ENCODE measurements at regions not wholly inside any gene's neighbourhood (a gene's known extent, or its start where the extent isn't known, plus 50 kb on each side); places are given as distances from the start of the nearest gene placed in this dataset.

DNA sequence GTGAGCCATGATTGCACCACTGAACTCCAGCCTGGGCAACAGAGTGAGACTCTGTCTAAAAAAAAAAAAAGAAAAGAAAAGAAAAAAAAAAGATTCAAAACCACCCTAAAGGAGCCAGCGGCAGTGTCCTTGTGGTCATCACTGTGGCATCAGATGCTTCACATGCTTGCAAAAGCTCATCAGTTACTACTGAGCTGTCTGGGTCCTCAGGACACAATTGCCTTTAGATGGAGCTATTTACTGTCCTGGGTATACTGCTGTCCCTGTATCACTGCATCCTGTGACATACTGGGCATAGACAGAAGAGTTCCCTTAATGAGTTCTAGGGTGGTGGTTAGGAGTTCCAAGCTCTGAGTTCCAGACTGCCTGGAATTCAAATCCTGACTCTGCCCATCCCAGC is 85.8 kb downstream of the LINGO1 start:
- TF ChIP-seq POLR2A (IDR thresholded peaks at IDR 0.05) = no peak
- TF ChIP-seq, protein P1, sequence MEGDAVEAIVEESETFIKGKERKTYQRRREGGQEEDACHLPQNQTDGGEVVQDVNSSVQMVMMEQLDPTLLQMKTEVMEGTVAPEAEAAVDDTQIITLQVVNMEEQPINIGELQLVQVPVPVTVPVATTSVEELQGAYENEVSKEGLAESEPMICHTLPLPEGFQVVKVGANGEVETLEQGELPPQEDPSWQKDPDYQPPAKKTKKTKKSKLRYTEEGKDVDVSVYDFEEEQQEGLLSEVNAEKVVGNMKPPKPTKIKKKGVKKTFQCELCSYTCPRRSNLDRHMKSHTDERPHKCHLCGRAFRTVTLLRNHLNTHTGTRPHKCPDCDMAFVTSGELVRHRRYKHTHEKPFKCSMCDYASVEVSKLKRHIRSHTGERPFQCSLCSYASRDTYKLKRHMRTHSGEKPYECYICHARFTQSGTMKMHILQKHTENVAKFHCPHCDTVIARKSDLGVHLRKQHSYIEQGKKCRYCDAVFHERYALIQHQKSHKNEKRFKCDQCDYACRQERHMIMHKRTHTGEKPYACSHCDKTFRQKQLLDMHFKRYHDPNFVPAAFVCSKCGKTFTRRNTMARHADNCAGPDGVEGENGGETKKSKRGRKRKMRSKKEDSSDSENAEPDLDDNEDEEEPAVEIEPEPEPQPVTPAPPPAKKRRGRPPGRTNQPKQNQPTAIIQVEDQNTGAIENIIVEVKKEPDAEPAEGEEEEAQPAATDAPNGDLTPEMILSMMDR (IDR thresholded peaks at IDR 0.05) = no peak

Measured in tibial nerve (tissue), 3 donors.